ENCODE measurements at regions not wholly inside any gene's neighbourhood (a gene's known extent, or its start where the extent isn't known, plus 50 kb on each side); places are given as distances from the start of the nearest gene placed in this dataset.

GRCh38 chr2:236857246-236857645, 228.4 kb upstream of the COPS8 start:
- TF ChIP-seq, protein P1, sequence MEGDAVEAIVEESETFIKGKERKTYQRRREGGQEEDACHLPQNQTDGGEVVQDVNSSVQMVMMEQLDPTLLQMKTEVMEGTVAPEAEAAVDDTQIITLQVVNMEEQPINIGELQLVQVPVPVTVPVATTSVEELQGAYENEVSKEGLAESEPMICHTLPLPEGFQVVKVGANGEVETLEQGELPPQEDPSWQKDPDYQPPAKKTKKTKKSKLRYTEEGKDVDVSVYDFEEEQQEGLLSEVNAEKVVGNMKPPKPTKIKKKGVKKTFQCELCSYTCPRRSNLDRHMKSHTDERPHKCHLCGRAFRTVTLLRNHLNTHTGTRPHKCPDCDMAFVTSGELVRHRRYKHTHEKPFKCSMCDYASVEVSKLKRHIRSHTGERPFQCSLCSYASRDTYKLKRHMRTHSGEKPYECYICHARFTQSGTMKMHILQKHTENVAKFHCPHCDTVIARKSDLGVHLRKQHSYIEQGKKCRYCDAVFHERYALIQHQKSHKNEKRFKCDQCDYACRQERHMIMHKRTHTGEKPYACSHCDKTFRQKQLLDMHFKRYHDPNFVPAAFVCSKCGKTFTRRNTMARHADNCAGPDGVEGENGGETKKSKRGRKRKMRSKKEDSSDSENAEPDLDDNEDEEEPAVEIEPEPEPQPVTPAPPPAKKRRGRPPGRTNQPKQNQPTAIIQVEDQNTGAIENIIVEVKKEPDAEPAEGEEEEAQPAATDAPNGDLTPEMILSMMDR (IDR thresholded peaks at IDR 0.05), result no peak
- TF ChIP-seq ZFX (IDR thresholded peaks at IDR 0.05; ENCODE audit: borderline replicate concordance), result no peak
- H3K27ac ChIP-seq, result no peak overlapping the region

DNA sequence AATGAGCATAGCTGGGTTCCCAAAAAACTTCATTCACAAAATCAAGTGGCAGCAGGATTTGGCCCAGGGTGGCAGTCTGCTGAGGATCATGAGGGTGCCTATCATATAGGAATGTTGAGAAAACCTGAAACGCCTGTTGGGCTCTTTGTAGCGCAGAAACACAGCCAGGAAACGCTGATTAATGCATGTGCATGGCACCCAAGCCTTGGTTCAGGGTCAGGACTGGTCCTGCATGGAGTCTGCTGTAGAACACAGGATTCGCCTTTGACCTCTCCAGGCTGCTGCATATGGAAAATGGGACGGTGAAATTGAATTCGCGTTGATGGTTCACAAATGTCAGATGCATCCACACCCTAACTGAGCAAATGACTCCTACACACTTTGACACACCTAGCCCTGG, 227.9 kb upstream of the COPS8 start:
- no peak overlapping the region for H3K27ac ChIP-seq
- TF ChIP-seq, protein P1 (IDR thresholded peaks at IDR 0.05), result no peak
- TF ChIP-seq ZFX (IDR thresholded peaks at IDR 0.05; ENCODE audit: borderline replicate concordance), result no peak

DNA sequence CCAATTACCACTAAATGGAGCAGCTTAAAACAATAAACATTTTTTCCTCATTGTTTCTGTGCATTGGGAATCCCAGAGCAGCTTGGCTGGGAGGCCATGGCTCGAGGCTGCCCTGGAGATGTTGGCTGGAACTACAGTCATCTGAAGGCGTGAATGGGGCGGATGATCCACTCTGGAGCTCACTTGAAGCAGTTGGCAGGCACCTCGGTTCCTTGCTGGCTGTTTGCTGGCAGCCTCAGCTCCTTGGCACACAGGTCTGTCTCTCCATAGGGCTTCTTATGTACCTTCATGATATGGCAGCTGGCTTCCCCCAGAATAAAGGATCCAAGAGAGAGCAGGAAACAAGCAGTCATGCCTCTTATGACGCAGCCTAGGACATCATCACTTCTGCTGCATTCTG, 227.0 kb upstream of the COPS8 start:
- H3K27ac ChIP-seq, result no peak overlapping the region
- TF ChIP-seq ZFX (IDR thresholded peaks at IDR 0.05; ENCODE audit: borderline replicate concordance), result no peak
- TF ChIP-seq, protein P1 (IDR thresholded peaks at IDR 0.05), result no peak

DNA sequence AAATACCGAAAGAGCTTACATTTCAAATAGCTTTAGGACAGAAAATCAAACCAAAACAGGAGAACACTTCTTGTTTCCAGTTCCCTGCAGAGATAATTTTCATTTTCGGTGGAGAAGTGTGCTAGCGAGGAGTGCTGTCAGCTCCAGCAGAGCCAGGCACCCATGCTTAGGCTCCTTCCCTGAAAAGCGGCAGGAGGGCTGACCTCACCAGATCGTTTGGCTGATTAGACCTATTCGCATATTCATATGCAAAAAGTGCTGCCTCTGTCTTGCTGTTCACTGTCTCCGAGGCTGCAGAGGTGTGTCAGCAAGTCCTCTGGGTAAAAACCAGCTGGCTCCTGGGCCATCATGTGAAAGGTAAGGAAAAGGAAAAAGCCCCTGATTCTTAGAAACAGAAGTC, 225.8 kb upstream of the COPS8 start:
- no peak for TF ChIP-seq ZFX (IDR thresholded peaks at IDR 0.05; ENCODE audit: borderline replicate concordance)
- TF ChIP-seq, protein P1 (IDR thresholded peaks at IDR 0.05), result no peak
- H3K27ac ChIP-seq, result no peak overlapping the region

DNA sequence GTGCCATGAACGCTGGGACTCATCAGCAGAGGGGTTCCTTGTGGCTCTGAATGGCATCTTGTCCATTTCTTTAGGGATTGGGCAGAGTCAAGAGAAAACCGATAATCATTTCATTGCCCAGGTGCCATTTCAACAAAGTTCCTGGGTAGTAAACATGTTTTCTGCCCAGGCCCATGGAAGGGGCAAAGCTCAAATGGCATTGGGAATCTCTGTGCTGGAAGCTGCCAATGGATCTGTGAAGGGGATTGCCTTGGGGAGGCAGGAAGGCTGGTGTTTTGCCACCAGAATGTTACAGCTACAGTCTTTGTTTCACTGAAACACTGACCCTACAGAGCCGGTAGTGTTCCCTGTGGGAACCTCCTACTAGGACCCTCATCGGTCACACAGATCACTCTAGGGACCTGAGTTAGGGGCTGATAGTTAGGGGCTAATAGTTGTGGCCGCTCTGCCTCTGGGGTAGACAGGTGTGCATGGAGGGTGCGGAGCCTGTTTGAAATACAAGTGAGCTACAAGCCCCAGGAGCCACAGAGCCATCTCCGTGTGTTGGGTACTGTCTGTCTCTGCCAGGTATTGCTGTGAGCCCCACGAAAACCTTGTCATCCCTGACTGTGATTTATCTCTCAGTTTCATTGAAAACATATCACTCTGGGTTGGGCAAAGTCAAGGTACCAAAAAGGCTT, 224.4 kb upstream of the COPS8 start:
- no peak overlapping the region for H3K27ac ChIP-seq
- TF ChIP-seq, protein P1 (IDR thresholded peaks at IDR 0.05), result no peak
- TF ChIP-seq ZFX (IDR thresholded peaks at IDR 0.05; ENCODE audit: borderline replicate concordance), result no peak

DNA sequence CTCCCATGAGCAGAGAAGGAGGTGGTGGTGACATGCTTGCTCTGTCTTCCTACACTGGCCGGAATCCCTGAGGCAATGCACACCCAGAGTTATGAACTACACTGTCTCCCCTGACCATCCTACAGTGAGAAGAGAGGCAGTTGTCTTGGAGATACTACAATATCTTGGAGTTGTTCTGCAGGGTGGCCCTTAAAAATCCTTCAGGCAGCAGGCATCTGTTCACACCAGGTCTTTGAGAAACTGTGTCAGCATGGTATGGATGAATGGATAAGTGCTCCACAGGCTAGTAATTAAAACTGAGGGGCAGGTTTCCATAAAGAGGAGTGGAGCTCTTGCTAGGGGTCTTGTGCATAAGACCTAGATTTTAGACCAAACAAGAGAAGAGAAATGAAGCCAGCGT, 223.7 kb upstream of the COPS8 start:
- no peak overlapping the region for H3K27ac ChIP-seq
- TF ChIP-seq, protein P1 (IDR thresholded peaks at IDR 0.05), result no peak
- TF ChIP-seq ZFX (IDR thresholded peaks at IDR 0.05; ENCODE audit: borderline replicate concordance), result no peak

GRCh38 chr2:236862526-236862925, 223.2 kb upstream of the COPS8 start:
- no peak for TF ChIP-seq ZFX (IDR thresholded peaks at IDR 0.05; ENCODE audit: borderline replicate concordance)
- TF ChIP-seq, protein P1 (IDR thresholded peaks at IDR 0.05), result no peak
- no peak overlapping the region for H3K27ac ChIP-seq

Measured in 22Rv1 (cell line).